K562 (cell line): ENCODE measurements at regions not wholly inside any gene's neighbourhood (a gene's known extent, or its start where the extent isn't known, plus 50 kb on each side); places are given as distances from the start of the nearest gene placed in this dataset.

ENCODE experiments used
- NR3C1 ChIP-seq: sonication (generic); formaldehyde crosslinking; IDR thresholded peaks from 2 replicates; pipeline ENCODE4 v1.8.1; 2022; ENCODE audit warnings: missing genetic modification reagents
- TF ChIP-seq, protein P1 (sequence below): fragments of 250-450 bp; sonication (Bioruptor Pico); IDR thresholded peaks from 2 replicates; pipeline ENCODE4 v1.4.0; 2020
- TF ChIP-seq, protein P2 (sequence below), 2 experiments: IDR thresholded peaks; 2 replicates each; pipeline ENCODE4 v1.6.1; 2011; ENCODE audit warnings: borderline replicate concordance in 1 of 2, control low read depth in 1 of 2, low read depth in 1 of 2, low read length in 1 of 2, mild to moderate bottlenecking in 1 of 2, mixed read lengths in 1 of 2, moderate library complexity in 1 of 2; ENCODE audit not compliant: insufficient read depth in 1 of 2, insufficient read length in 1 of 2, poor library complexity in 1 of 2, severe bottlenecking in 1 of 2; ENCODE audit errors: extremely low read depth in 1 of 2

DNA sequence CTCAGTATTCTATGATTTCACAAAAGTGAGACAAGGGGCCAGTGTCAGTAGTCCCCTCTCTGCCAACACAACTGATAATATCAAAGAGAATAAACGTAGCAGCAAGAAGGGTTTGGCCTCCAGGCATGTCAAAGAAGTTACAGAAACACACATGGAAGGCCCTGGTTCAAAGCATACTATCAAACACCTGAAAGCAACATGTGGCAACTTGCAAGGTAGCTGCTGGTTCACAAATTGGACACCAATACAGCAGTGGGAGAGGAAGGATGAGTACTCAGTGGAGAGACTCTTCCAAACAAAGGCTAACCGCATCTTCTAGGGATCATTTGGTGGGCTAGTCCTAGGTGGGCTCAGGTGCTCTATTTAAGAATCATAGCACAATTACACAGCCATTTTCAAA is 74.9 kb upstream of the MAOA start:
- TF ChIP-seq NR3C1 (CRISPR knock-in tag): no peak
- TF ChIP-seq, protein P1, sequence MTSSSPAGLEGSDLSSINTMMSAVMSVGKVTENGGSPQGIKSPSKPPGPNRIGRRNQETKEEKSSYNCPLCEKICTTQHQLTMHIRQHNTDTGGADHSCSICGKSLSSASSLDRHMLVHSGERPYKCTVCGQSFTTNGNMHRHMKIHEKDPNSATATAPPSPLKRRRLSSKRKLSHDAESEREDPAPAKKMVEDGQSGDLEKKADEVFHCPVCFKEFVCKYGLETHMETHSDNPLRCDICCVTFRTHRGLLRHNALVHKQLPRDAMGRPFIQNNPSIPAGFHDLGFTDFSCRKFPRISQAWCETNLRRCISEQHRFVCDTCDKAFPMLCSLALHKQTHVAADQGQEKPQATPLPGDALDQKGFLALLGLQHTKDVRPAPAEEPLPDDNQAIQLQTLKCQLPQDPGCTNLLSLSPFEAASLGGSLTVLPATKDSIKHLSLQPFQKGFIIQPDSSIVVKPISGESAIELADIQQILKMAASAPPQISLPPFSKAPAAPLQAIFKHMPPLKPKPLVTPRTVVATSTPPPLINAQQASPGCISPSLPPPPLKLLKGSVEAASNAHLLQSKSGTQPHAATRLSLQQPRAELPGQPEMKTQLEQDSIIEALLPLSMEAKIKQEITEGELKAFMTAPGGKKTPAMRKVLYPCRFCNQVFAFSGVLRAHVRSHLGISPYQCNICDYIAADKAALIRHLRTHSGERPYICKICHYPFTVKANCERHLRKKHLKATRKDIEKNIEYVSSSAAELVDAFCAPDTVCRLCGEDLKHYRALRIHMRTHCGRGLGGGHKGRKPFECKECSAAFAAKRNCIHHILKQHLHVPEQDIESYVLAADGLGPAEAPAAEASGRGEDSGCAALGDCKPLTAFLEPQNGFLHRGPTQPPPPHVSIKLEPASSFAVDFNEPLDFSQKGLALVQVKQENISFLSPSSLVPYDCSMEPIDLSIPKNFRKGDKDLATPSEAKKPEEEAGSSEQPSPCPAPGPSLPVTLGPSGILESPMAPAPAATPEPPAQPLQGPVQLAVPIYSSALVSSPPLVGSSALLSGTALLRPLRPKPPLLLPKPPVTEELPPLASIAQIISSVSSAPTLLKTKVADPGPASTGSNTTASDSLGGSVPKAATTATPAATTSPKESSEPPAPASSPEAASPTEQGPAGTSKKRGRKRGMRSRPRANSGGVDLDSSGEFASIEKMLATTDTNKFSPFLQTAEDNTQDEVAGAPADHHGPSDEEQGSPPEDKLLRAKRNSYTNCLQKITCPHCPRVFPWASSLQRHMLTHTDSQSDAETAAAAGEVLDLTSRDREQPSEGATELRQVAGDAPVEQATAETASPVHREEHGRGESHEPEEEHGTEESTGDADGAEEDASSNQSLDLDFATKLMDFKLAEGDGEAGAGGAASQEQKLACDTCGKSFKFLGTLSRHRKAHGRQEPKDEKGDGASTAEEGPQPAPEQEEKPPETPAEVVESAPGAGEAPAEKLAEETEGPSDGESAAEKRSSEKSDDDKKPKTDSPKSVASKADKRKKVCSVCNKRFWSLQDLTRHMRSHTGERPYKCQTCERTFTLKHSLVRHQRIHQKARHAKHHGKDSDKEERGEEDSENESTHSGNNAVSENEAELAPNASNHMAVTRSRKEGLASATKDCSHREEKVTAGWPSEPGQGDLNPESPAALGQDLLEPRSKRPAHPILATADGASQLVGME (CRISPR knock-in tag): no peak
- TF ChIP-seq, protein P2, sequence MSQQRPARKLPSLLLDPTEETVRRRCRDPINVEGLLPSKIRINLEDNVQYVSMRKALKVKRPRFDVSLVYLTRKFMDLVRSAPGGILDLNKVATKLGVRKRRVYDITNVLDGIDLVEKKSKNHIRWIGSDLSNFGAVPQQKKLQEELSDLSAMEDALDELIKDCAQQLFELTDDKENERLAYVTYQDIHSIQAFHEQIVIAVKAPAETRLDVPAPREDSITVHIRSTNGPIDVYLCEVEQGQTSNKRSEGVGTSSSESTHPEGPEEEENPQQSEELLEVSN (IDR thresholded peaks at IDR 0.05; ENCODE audit: borderline replicate concordance in 1 of 2, extremely low read depth in 1 of 2, insufficient read depth in 1 of 2, insufficient read length in 1 of 2, low read depth in 1 of 2, low read length in 1 of 2, poor library complexity in 1 of 2, severe bottlenecking in 1 of 2): no peak
